Erythroblast (primary cell): ENCODE measurements at regions not wholly inside any gene's neighbourhood (a gene's known extent, or its start where the extent isn't known, plus 50 kb on each side); places are given as distances from the start of the nearest gene placed in this dataset.

Experiments
- DNase-seq, 2 experiments: peaks; one replicate each; lab custom pipeline; 2025; lab: John Stamatoyannopoulos, UW
- GATA1 ChIP-seq: IDR thresholded peaks from 2 replicates; pipeline ENCODE4 v1.6.1; 2011; ENCODE audit warnings: low read depth, mild to moderate bottlenecking, control low read depth, low read length, moderate library complexity
- POLR2A ChIP-seq: IDR thresholded peaks from 2 replicates; pipeline ENCODE4 v1.6.1; 2011; ENCODE audit warnings: mild to moderate bottlenecking, low read length

GRCh38 chr22:47276450-47276820 is 514.0 kb downstream of the TBC1D22A start:
- TF ChIP-seq POLR2A, result no peak
- TF ChIP-seq GATA1, result no peak
- DNase-seq, result no peak

GRCh38 chr22:47275605-47276449 is 513.4 kb downstream of the TBC1D22A start:
- no peak for DNase-seq

GRCh38 chr22:47274196-47274595 is 511.7 kb downstream of the TBC1D22A start:
- no peak for DNase-seq
- no peak for TF ChIP-seq GATA1
- no peak for TF ChIP-seq POLR2A

More at GRCh38 chr22:47275605-47276449, 513.4 kb downstream of the TBC1D22A start:
- TF ChIP-seq POLR2A (no peak), GATA1 (no peak)

- no peak for TF ChIP-seq GATA1
- TF ChIP-seq POLR2A, result no peak
- DNase-seq, result no peak
These were observed 508.1 kb downstream of the TBC1D22A start for GRCh38 chr22:47270463-47271135.

- TF ChIP-seq POLR2A (no peak), GATA1 (no peak)
- no peak for DNase-seq
These were observed 507.2 kb downstream of the TBC1D22A start for GRCh38 chr22:47269516-47270088.

- TF ChIP-seq GATA1, result no peak
- no peak for TF ChIP-seq POLR2A
- no peak for DNase-seq
These were observed 505.2 kb downstream of the TBC1D22A start for GRCh38 chr22:47267513-47268282.

- TF ChIP-seq POLR2A (no peak), GATA1 (no peak)
- no peak for DNase-seq
These were observed 503.9 kb downstream of the TBC1D22A start for GRCh38 chr22:47266329-47266728.

GRCh38 chr22:47260551-47260950 is 498.1 kb downstream of the TBC1D22A start:
- TF ChIP-seq GATA1, result no peak
- no peak for TF ChIP-seq POLR2A
- DNase-seq, result no peak

- peak in 1 of 2 experiments; percentile 3 for DNase-seq
These were observed 497.5 kb downstream of the TBC1D22A start for GRCh38 chr22:47259990-47260389.

GRCh38 chr22:47259049-47259448 is 496.6 kb downstream of the TBC1D22A start:
- TF ChIP-seq GATA1 (no peak), POLR2A (no peak)
- no peak for DNase-seq

More at GRCh38 chr22:47259990-47260389, 497.5 kb downstream of the TBC1D22A start:
- TF ChIP-seq POLR2A (no peak), GATA1 (no peak)

- DNase-seq, result no peak
- no peak for TF ChIP-seq GATA1
- TF ChIP-seq POLR2A, result no peak
These were observed 495.5 kb downstream of the TBC1D22A start for GRCh38 chr22:47257976-47258375.

- no peak for DNase-seq
- TF ChIP-seq GATA1, result no peak
- TF ChIP-seq POLR2A, result no peak
These were observed 495.1 kb downstream of the TBC1D22A start for GRCh38 chr22:47257566-47257965.

GRCh38 chr22:47251911-47252310 is 489.5 kb downstream of the TBC1D22A start:
- no peak for TF ChIP-seq POLR2A
- TF ChIP-seq GATA1, result no peak
- DNase-seq, result no peak
